Suppressor macrophage (primary cell): ENCODE measurements at regions not wholly inside any gene's neighbourhood (a gene's known extent, or its start where the extent isn't known, plus 50 kb on each side); places are given as distances from the start of the nearest gene placed in this dataset.
"Not testable (repeated sequence)": the region's sequence is repeated elsewhere in the genome, so short reads cannot be mapped to it uniquely, and the experiment has no call there.

Experiments
- DNase-seq, 4 experiments: peaks; one replicate each; pipeline ENCODE4 v3.0.0-alpha.2; 2020 to 2022

DNA sequence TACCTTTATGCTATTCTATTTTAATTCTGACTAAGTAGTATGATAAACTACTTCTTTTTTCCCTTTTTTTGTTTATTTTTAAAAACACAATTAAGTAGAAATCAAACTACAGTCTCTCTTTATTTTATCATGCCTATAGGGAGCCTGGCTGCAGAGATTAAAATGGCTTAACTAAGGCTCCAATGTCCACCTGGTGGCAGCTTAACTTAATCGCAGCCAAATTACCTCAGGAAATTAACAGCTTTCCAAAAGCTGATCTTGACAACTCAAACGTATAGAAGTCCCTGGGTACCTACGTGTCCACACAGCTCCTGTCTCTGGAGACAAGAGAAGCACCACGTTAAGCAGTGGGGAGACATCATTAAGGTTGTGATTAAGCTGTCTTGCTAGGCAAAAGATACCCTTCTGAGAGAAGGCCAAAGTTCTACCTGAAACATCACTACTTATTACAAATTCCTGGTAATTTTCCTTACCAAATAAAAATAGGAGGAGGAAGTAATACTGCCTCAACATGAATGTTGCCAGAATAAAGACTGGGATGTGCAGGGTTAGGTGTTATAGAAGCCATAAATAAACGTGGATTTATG is 63.2 kb upstream of the SNX19 start:
- DNase-seq = peak; percentile 2 to 11 (median 4)

DNA sequence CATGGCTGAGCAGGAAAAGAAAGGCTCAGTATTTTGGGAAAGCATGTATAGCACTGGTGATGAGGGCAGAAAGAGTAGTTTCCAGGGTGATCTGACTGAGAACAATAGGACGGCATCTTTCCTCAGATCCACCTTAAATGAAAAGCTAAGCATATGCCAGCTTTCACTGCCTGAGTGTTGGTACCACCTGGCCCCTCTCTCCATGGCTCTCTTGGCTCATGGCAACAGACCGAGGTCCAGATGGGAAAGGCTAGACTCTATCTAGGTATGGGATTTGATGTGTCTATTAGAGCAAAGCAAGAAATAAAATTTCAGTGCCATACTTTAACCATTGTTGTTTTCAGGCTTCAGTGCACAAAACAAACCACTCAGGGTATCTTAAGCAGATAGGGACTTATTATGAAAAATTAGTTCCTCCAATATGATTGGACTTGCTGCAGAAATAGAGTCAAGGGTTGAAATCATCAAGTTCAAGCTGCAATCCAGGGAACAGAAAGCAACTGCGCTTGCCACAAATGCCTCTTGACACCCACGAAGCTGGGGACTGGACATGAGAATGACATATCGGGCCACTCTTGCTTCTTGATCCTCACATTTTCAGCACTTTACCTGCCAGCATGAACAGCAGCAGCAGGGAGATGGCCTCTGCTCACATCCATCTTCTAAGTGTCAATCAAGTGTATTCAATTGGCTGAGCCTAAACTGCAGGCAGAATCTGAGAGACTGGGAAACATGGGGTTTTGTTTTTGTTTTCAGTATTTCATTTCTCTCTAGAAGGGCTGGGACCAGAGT is 64.0 kb upstream of the SNX19 start:
- no peak for DNase-seq

DNA sequence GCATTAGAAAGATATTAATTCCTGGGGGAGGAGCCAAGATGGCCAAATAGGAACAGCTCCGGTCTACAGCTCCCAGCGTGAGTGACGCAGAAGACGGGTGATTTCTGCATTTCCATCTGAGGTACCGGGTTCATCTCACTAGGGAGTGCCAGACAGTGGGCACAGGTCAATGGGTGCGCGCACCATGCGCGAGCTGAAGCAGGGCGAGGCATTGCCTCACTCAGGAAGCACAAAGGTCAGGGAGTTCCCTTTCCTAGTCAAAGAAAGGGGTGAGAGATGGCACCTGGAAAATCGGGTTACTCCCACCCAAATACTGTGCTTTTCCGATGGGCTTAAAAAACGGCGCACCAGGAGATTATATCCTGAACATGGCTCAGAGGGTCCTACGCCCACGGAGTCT is 68.0 kb upstream of the SNX19 start:
- DNase-seq = not testable (repeated sequence)

DNA sequence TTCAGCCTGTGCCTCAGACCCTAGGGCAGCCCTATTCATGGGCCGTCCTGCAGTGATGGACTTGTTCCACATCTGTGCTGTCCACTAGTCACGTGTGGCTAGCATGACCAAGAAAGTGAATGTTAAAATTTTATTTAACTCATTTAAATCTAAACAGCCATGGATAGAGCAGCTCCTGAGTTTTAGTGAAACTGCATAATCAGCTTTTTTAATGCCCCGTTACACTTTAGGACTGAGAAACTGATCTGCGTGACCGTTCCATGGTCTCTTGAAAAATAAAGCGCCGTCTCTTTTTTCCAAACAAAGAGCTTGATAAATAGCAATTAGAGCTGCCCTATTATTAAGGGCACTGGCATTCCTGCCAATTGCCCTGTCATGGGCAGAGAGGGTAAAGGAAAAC is 76.5 kb upstream of the SNX19 start:
- no peak for DNase-seq

DNA sequence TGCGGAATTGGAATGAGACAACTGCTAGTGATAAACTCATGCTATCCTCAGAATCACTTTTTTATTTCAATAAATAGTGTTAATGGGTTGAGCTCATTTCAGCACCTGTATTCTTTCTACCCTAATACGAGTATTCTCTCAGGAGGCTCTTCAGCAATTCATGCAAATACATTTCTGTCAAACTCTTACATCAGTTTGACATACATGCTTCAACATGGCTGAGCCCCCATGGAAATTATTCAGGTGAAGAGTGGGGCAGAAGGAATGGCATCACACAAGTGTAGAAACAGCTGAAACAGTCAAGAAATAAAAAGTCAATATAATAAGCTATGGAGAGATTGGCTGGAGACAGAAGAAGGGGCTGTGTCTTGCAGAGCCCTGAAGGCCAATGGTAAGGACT is 77.8 kb upstream of the SNX19 start:
- DNase-seq = no peak

DNA sequence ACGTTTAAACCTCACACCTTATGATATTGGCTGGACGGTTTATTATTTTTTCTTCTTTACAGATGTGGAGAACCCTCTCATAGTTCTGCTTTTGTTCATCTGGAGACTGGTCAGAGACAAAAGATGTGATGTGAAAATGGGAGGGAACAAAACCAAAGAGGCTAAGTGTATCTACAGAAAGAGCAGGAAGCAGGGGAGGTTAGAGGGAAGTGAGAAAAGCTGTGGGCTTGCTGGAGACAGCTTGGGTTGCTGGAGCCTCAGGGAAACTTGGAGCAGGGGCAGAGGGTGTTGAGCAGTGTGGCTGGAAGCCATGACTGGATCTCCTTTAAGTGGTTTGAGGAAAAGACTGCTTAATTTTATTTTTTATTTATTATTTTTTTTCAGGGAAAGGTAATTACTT is 79.0 kb upstream of the SNX19 start:
- peak in 3 of 4 experiments; percentile 1 to 30 (median 19) for DNase-seq

DNA sequence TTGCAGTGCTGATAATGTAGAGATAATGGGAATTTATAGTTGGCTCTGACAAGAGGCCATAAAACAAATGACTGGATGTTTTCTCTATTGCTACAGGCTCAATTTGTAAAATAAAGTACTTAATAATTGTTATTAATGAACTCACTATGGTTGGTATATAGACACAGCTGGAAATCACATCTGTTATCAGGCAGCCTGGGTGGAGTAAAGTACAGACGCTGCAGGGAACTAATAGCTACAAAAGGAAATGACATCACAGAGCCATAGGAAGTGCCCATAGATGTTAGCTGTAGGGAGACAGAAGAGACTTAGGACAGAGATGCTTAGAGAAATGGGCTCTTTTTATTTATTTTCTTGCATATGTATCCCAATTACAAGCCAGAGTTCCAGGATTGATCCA is 81.0 kb upstream of the SNX19 start:
- no peak for DNase-seq

DNA sequence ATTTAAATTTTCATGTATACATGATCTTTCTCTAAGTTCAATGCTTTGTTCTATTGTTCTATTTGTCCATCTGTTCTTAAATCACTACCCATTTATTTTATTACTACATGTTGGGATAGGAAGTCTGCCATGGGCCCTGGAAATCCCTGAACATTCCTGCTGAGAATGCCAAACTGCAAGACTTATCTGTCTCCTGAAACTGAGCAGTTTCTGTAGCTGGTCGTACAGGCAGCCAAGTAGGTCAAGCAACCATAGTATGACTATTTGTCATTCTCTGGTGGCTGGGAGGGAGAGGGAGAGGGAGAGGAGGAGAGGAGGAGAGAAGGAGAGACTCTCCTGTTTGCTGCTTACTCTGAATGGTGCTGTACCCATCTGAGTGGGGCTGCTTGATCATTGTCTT is 82.8 kb upstream of the SNX19 start:
- no peak for DNase-seq

DNA sequence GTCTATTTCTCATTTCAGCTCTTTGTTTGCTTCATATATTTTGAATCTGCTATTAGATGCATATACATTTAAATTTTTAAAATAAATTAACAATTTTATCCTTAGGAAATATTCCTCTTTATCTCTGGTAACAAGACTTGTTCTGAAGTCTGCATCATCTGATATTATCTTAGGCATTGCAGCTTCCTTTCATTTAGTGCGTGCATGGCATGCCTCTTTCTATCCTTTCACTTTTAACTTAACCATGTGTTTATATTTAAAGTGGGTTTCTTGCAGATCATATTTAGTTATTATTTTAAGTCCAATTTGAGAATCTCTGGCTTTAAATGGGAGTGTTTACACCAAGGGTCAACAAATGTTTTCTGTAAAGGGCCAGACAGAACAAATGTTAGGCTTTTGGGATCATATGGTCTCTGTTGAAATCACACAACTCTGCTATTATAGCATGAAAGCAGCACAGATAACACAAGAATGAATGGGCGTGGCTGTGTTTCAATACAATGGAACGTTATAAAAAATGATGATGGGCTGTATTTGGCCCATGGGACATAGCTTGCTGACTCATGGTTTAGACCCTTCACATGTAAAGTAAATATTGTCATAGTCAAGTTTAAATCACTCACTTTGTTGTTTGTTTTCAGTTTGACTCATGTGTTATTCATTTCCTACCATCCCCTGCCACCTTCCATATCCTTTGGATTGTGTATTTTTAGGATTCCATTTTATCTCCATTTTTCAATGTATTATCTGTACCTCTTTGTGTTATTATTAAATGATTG is 83.9 kb upstream of the SNX19 start:
- no peak for DNase-seq

DNA sequence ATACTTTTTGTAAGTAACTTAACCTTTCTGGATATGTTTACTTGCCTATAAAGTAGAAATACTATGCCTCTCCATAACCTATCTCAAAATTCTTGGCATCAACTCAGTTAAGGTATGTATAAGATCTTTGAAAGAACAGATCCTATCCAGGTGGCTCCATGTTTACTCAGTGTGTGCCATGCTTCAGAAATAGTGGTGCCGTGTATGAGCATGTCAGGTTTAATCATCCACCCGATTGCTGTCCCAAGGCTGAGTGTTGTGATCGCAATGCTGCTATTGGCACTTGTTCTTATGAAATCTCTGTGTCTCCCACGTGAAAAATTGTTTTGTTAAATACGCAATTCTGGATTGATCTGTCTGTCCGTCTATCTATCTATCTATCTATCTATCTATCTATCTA is 85.9 kb upstream of the SNX19 start:
- no peak for DNase-seq

DNA sequence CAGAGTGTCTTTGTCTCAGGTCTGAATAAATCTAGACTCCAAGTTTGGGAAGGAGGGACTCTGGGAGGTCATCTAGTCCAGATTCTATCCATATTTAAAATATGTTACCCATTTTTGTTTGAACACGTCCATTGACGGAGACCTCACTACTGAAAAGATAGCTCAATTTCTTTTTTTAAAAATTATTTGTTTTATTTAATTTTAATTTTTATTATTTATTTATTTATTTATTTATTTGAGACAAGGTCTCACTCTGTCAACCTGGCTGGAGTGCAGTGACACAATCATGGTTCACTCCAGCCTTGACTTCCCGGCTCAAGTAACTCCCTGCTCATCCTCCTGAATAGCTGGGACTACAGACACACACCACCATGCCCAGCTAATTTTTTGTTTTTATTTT is 89.5 kb upstream of the SNX19 start:
- DNase-seq = no peak

DNA sequence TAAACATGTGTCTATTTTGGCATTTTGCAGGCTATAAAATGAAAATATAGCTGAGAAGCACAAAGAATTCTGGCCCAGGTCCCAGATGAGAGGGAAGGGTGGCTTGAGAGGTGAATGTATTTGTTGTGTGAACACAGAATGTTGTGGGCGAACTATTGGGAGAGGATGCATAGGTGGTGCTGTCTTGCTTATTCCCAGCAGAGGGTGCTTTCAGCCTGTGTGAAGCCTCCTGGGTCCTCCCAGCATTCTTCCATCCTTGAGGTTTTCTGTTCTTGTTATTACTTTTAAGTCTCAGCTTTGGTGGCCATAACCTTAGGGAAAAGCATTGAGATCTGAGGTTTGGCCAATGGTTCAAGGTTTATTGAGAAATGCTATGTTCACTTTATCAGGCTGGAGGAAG is 108.7 kb upstream of the SNX19 start:
- no peak for DNase-seq

DNA sequence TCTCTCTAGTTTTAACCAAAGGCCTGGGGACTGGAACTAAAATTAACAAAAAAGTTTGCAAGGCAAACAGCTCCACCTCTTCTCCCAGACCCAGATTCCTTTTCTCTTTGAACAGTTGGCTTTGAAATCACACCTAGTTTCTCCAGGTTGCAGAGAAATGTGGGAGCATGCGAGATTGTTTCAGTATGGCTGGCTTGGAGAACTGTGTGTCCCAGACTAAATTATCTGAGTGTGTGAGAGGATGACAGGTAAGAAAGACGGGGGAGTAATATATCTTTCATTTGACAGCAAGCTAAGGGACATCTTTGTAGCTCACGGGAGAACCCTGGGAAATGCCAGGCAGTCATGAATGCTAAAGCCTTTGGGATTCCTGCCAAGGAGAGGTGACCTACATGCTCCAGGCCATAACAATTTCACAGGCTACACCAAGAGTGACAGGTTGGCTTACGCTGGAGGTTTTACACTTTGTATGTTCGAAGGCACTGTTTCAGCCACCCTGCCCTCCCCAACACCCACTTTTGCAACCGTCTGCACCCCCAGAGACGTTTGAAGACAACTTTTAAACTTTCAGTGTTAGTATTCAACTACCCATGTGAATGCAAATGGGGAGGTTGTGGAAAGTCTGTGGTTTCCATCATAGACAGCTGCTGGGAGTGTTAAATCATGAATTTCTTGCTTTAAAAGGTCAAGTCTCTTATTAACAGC is 109.3 kb upstream of the SNX19 start:
- DNase-seq = no peak

DNA sequence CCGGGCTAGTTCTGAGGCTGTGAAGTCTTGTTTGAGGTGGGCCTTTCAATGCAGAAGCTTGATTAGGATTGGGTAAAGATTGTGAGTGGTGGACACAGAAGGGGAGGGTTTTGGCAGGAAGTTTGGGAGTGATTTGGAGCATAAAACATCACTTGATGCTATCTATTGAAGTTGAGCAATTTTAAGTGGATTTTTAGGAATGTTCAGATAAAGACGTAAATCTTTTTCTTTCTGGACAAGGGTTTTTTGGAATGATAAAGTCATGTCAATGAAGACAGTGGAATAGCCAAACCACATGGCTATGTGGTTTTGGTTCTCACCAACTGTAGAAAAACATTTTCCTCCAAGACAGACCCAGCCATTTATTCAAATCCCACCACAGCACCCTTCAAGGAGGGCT is 111.2 kb upstream of the SNX19 start:
- no peak for DNase-seq

DNA sequence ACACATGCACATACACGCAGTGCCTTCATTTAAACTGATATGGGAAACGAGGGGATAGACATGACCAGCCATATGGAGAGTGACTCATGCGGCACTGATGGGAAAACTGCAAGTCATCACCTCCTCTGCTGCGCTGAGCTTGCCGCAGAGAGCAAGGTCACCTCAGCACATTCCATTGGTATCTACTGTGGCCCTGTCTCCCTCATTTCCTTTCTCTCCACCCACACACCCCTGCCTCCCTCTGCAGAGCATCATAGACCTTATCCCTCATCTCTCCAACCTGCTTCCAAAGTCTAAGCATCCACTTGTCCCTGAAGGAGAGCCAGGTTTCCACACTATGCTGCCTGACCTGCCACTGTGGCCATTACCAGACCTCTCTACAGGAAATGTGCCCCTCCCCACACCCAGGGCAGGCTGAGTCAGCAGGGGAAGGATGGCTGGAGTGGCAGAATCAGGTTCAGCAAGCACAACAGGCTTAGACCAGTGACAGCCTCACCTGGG is 116.9 kb upstream of the SNX19 start:
- DNase-seq = no peak

DNA sequence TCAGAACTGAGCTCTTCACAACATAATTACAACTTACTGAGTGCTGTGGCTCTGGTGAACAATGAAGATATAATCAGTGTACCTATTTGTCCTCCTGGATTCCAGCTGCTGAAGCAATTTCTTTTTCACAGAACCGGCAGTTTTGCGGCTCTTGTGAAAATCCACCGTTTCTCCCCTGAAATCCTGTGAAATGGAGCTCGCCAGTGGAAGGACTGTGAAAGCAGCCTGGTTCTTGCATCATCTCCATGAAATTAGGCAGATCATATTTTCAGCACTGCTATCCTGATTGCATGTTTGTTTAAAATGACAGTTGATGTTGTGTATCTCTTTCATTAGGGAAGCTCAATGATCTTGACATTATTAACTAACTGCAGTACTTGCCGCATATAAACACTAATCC is 120.2 kb upstream of the SNX19 start:
- DNase-seq = no peak

DNA sequence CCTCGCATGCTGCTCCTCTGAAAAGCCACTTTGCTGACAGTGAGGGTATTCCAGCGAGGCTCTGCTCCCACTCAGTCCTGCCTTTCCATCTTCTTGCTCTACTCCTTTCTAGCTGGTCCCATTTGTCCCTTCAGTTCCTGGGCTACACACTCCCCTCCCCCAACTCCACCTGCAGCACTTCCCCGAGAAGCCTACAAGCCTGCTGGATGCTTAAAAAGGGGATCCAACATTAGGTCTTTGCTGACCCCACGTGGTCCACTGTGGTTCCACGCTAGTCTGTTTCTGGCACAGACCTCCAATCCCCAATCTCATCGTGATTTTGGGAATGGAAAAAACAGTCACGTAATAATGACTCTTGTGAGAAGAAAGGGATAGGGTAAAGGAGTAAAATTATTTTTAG is 121.6 kb upstream of the SNX19 start:
- no peak for DNase-seq

DNA sequence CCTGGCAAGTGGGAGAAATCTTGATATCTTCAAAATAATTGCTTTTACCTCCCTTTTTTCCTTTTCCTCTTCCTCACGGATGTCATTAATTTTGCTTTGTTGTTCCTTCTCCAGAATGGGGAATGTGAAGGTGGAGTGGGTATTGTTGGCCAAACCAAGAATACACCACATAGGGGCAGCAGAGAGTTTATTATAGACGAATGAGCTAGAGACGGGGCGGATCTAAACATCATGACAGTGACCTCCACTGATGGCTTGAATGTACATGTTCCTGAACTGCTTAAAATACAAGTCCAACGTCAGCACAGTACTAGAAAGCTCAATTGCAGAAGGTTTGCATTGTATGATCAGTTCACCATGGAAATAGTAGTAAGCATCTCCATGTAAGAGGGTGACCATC is 122.3 kb upstream of the SNX19 start:
- DNase-seq = peak in 1 of 4 experiments; percentile 7

DNA sequence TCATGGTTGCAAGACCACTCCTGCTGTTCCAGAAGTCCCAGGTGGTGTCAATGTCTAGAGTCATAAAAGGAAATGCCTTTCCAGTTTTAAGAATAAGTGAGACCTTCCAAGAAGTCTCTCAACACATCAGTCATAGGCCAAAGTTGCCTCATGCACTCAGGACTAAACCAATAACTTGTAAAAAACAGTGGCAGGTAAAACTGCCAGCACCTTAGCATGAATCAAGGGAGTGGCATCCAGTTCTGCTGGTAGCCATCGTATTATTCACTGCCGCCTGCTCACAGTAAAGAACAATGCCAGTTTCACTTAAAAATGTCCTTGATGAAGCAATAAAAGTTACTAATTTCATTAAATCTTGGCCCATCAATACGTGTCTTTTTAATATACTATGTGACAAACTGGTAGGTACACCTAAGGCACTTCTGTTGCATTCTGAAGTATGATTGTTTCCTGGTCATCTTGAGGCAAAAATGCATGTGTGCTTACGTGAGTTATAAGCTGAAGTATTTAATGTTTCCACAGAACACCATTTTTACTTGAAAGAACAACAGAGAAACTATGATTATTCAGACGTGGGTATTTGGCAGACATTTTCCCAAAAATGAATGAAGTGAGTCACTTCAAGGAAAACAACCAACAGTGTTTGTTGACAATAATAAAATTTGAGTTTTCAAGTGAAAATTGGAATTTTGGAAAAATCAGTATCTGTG is 125.2 kb upstream of the SNX19 start:
- no peak for DNase-seq

DNA sequence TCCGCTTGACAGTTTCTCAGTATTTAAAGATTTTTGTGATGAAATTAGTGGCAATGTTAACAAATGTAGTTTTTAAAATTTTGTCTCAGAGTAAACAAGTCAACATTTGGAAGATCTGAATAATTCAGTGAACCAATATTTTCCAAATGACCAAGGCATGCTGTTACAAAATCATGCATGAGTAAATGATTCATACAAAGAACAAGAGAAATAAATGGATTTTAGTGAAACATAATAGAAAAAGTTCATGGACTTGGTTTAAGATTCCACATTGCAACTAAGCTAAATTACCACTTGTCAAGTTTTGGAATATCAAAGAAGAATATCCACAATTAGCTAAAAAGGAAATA is 125.7 kb upstream of the SNX19 start:
- DNase-seq = no peak

DNA sequence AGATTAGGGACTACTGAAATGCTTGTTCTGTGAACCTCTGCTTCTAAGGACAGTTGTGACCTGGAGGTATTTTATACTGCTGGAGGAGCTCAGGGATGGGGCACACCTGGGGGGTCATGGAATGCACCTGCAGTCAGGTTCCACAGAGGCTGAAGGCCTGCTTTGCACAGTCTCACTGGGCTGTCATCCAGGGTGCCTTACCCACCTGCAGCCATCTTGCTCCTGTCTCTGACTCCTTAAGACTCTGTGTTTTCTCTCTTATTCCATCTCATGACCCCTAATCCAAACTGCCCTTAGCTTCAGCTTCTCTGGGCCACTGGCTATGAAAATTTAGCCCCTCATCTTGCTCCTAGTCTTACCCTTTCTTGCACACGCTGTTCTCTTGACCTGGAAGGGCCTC is 127.0 kb upstream of the SNX19 start:
- no peak for DNase-seq

DNA sequence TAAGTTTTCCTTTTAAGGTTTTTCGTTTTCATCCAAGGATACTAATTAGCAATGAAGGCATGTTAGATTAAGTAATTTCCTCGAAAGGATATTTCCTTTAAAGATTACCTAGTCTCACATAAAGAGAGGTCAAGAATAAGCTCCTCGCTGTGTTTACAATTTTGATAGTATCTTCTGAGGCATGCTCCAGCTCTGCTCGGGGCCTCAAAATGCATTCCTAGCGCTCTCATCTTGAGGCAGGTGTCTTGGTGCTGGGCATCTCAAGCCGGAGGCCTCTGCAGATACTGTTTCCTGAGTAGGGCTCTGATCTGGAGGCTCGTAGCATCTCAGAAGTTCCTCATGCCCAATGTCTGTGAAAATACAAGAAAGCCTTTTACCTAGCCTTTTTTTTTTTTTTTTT is 128.6 kb upstream of the SNX19 start:
- no peak for DNase-seq

DNA sequence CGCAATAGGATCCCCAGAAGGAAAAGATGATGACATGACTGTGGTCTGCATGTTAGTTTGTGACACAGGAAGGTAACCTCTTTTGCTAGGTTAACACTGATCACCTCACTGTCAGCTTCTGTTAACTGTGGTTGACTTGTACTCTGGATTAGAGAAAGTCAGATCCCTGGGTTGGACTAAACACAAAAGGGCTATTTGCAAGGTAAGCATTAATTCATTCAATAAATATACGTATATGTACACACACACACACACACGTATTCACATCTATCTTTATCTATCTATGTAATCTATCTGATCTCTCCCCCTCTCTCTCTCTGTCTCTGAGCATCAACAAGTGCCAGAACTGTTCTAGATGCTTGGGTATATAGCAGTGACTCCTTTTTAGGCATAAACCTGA is 136.1 kb upstream of the SNX19 start:
- no peak for DNase-seq
